WTC11 (cell line): ENCODE measurements at regions not wholly inside any gene's neighbourhood (a gene's known extent, or its start where the extent isn't known, plus 50 kb on each side); places are given as distances from the start of the nearest gene placed in this dataset.

ENCODE experiments used
- ATAC-seq: fragments of 200-7000 bp; cut with Tn5 transposase; 2 replicates; pipeline ENCODE4 v1.10.0; 2021; ENCODE audit warnings: mild to moderate bottlenecking, moderate library complexity
- CTCF ChIA-PET: fragments of 300-600 bp; sonication (Branson Sonifier 250); formaldehyde crosslinking; loops from one replicate; lab custom pipeline; 2021; ENCODE audit warnings: antibody characterized with exemption; lab: Charles Lee
- POLR2A ChIA-PET: fragments of 350-600 bp; sonication (Branson Sonifier 250); formaldehyde crosslinking; loops from one replicate; lab custom pipeline; 2021; ENCODE audit warnings: antibody characterized with exemption; lab: Charles Lee
- DNase-seq: peaks from one replicate; pipeline ENCODE4 v3.0.0; 2021; ENCODE audit warnings: low spot score
- H3K27ac Mint-ChIP-seq: 2 replicates; pipeline ENCODE4 v1.8.0; 2021; ENCODE audit warnings: mixed read lengths
- H3K27me3 Mint-ChIP-seq: 2 replicates; pipeline ENCODE4 v1.8.0; 2021; ENCODE audit warnings: low read depth, mild to moderate bottlenecking, moderate library complexity, mixed read lengths
- H3K36me3 Mint-ChIP-seq: 2 replicates; pipeline ENCODE4 v1.8.0; 2021; ENCODE audit warnings: mixed read lengths
- H3K4me1 Mint-ChIP-seq: 2 replicates; pipeline ENCODE4 v1.8.0; 2022; ENCODE audit warnings: mixed read lengths
- H3K4me3 Mint-ChIP-seq: 2 replicates; pipeline ENCODE4 v1.8.0; 2021; ENCODE audit warnings: mild to moderate bottlenecking, moderate library complexity, mixed read lengths
- H3K9me3 Mint-ChIP-seq: 2 replicates; pipeline ENCODE4 v1.8.0; 2021; ENCODE audit warnings: mixed read lengths
- HMGA2 ChIP-seq: fragments of 250-450 bp; sonication (Bioruptor Pico); IDR thresholded peaks from 2 replicates; pipeline ENCODE4 v1.4.0; 2021; ENCODE audit warnings: mild to moderate bottlenecking, moderate library complexity
- NFYB ChIP-seq: sonication (generic); formaldehyde crosslinking; conservative IDR thresholded peaks from 2 replicates; pipeline ENCODE4 v1.8.0; 2022; ENCODE audit warnings: low read depth, missing genetic modification reagents
- RORB ChIP-seq: fragments of 250-450 bp; sonication (Bioruptor Pico); IDR thresholded peaks from 2 replicates; pipeline ENCODE4 v1.9.0; 2021; ENCODE audit warnings: mild to moderate bottlenecking
- TP53 ChIP-seq: sonication (generic); formaldehyde crosslinking; IDR thresholded peaks from 2 replicates; pipeline ENCODE4 v1.8.1; 2023; ENCODE audit warnings: mild to moderate bottlenecking, missing genetic modification reagents
- ZNF423 ChIP-seq: fragments of 250-450 bp; sonication (Bioruptor Pico); IDR thresholded peaks from 2 replicates; pipeline ENCODE4 v2.1.2; 2022; ENCODE audit warnings: mild to moderate bottlenecking, moderate library complexity
- TF ChIP-seq, protein P1 (sequence below): sonication (generic); formaldehyde crosslinking; IDR thresholded peaks from 2 replicates; pipeline ENCODE4 v1.8.1; 2022; ENCODE audit warnings: low read depth, missing genetic modification reagents, borderline replicate concordance
- TF ChIP-seq, protein P2 (sequence below): sonication (generic); formaldehyde crosslinking; IDR thresholded peaks from 2 replicates; pipeline ENCODE4 v1.8.1; 2022; ENCODE audit warnings: low read depth, mild to moderate bottlenecking, moderate library complexity, missing genetic modification reagents, borderline replicate concordance
- TF ChIP-seq, protein P3 (sequence below): sonication (generic); formaldehyde crosslinking; IDR thresholded peaks from 2 replicates; pipeline ENCODE4 v1.8.0; 2023; ENCODE audit warnings: mild to moderate bottlenecking, missing genetic modification reagents
- TF ChIP-seq, protein P4 (sequence below): sonication (generic); formaldehyde crosslinking; IDR thresholded peaks from 2 replicates; pipeline ENCODE4 v1.8.0; 2023; ENCODE audit warnings: missing genetic modification reagents, mild to moderate bottlenecking, borderline replicate concordance
- TF ChIP-seq, protein P5 (sequence below): fragments of 250-450 bp; sonication (Bioruptor Pico); conservative IDR thresholded peaks from 2 replicates; pipeline ENCODE4 v1.9.0; 2021; ENCODE audit warnings: mild to moderate bottlenecking
- TF ChIP-seq, protein P6 (sequence below): sonication (generic); formaldehyde crosslinking; IDR thresholded peaks from 2 replicates; pipeline ENCODE4 v1.8.0; 2023; ENCODE audit warnings: missing genetic modification reagents
- TF ChIP-seq, protein P7 (sequence below): sonication (generic); formaldehyde crosslinking; IDR thresholded peaks from 2 replicates; pipeline ENCODE4 v1.8.0; 2022; ENCODE audit warnings: missing genetic modification reagents
- TF ChIP-seq, protein P8 (sequence below): sonication (generic); formaldehyde crosslinking; IDR thresholded peaks from 2 replicates; pipeline ENCODE4 v1.8.1; 2022; ENCODE audit warnings: mild to moderate bottlenecking, missing genetic modification reagents, moderate library complexity, borderline replicate concordance
- TF ChIP-seq, protein P9 (sequence below): sonication (generic); formaldehyde crosslinking; IDR thresholded peaks from 2 replicates; pipeline ENCODE4 v1.8.1; 2023; ENCODE audit warnings: mild to moderate bottlenecking, missing genetic modification reagents, moderate library complexity

DNA sequence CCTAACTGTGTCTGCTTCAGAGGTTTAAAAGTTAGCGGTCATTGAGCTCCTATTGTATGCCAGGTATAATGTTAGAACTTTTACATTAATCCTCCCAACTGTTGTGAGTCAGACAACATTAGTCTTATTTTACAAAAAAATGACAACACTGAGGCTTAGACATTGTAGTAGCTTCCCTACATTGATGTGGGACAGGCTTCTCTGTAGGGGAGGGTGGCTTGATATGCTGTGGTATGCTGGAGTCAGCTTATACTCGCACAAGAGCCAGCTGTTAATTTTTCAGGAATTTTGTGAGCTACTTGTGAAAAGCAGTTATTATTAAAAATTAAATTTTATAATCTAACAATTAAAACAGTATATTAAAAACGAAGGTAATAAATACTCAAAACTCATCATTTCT is 64.8 kb upstream of the NAV2 start:
- ATAC-seq: no peak
- TF ChIP-seq, protein P1, sequence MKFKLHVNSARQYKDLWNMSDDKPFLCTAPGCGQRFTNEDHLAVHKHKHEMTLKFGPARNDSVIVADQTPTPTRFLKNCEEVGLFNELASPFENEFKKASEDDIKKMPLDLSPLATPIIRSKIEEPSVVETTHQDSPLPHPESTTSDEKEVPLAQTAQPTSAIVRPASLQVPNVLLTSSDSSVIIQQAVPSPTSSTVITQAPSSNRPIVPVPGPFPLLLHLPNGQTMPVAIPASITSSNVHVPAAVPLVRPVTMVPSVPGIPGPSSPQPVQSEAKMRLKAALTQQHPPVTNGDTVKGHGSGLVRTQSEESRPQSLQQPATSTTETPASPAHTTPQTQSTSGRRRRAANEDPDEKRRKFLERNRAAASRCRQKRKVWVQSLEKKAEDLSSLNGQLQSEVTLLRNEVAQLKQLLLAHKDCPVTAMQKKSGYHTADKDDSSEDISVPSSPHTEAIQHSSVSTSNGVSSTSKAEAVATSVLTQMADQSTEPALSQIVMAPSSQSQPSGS: no peak
- no peak for TF ChIP-seq ZNF423
- no peak for TF ChIP-seq RORB (CRISPR knock-in tag)
- TF ChIP-seq, protein P2, sequence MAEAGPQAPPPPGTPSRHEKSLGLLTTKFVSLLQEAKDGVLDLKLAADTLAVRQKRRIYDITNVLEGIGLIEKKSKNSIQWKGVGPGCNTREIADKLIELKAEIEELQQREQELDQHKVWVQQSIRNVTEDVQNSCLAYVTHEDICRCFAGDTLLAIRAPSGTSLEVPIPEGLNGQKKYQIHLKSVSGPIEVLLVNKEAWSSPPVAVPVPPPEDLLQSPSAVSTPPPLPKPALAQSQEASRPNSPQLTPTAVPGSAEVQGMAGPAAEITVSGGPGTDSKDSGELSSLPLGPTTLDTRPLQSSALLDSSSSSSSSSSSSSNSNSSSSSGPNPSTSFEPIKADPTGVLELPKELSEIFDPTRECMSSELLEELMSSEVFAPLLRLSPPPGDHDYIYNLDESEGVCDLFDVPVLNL (CRISPR knock-in tag): no peak
- no peak for TF ChIP-seq NFYB (CRISPR knock-in tag)
- TF ChIP-seq, protein P3, sequence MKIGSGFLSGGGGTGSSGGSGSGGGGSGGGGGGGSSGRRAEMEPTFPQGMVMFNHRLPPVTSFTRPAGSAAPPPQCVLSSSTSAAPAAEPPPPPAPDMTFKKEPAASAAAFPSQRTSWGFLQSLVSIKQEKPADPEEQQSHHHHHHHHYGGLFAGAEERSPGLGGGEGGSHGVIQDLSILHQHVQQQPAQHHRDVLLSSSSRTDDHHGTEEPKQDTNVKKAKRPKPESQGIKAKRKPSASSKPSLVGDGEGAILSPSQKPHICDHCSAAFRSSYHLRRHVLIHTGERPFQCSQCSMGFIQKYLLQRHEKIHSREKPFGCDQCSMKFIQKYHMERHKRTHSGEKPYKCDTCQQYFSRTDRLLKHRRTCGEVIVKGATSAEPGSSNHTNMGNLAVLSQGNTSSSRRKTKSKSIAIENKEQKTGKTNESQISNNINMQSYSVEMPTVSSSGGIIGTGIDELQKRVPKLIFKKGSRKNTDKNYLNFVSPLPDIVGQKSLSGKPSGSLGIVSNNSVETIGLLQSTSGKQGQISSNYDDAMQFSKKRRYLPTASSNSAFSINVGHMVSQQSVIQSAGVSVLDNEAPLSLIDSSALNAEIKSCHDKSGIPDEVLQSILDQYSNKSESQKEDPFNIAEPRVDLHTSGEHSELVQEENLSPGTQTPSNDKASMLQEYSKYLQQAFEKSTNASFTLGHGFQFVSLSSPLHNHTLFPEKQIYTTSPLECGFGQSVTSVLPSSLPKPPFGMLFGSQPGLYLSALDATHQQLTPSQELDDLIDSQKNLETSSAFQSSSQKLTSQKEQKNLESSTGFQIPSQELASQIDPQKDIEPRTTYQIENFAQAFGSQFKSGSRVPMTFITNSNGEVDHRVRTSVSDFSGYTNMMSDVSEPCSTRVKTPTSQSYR (CRISPR knock-in tag): no peak
- TF ChIP-seq, protein P4, sequence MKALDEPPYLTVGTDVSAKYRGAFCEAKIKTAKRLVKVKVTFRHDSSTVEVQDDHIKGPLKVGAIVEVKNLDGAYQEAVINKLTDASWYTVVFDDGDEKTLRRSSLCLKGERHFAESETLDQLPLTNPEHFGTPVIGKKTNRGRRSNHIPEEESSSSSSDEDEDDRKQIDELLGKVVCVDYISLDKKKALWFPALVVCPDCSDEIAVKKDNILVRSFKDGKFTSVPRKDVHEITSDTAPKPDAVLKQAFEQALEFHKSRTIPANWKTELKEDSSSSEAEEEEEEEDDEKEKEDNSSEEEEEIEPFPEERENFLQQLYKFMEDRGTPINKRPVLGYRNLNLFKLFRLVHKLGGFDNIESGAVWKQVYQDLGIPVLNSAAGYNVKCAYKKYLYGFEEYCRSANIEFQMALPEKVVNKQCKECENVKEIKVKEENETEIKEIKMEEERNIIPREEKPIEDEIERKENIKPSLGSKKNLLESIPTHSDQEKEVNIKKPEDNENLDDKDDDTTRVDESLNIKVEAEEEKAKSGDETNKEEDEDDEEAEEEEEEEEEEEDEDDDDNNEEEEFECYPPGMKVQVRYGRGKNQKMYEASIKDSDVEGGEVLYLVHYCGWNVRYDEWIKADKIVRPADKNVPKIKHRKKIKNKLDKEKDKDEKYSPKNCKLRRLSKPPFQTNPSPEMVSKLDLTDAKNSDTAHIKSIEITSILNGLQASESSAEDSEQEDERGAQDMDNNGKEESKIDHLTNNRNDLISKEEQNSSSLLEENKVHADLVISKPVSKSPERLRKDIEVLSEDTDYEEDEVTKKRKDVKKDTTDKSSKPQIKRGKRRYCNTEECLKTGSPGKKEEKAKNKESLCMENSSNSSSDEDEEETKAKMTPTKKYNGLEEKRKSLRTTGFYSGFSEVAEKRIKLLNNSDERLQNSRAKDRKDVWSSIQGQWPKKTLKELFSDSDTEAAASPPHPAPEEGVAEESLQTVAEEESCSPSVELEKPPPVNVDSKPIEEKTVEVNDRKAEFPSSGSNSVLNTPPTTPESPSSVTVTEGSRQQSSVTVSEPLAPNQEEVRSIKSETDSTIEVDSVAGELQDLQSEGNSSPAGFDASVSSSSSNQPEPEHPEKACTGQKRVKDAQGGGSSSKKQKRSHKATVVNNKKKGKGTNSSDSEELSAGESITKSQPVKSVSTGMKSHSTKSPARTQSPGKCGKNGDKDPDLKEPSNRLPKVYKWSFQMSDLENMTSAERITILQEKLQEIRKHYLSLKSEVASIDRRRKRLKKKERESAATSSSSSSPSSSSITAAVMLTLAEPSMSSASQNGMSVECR (CRISPR knock-in tag): no peak
- TF ChIP-seq TP53 (CRISPR knock-in tag): no peak
- TF ChIP-seq, protein P5, sequence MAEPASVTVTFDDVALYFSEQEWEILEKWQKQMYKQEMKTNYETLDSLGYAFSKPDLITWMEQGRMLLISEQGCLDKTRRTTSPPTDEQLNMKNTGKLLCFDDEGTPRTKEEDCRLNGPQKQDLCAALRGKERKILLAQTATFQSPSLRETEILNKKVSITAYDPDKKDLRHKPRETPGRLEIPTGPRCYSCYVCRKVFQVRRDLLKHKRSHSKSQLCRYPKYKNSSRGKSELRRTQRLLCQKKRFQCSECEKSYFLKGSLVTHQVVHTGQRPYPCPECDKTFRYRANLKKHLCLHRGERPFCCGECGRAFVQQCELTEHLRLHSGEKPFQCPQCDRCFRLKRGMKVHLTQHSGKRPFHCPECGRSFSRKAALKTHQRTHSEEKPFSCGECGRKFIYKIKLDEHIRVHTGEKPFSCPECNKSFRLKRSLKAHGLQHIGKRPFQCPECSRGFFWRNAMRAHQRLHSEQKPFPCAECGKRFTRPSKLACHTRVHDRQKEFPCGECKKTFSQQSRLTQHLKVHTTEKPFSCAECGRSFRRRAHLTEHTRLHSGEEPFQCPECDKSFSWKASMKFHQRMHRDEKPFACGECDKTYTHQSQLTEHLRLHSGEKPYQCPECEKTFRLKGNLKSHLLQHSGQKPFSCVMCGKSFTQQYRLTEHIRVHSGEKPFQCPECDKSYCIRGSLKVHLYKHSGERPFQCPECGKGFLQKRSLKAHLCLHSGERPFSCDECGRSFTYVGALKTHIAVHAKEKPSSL (CRISPR knock-in tag): no peak
- Mint-ChIP-seq H3K27ac (no peak overlapping the region), H3K9me3 (no peaks in the 10 kb centered on the region), H3K36me3 (no peaks in the 10 kb centered on the region), H3K4me3 (no peak overlapping the region), H3K4me1 (no peaks in the 10 kb centered on the region), H3K27me3 (no peaks in the 10 kb centered on the region)
- POLR2A ChIA-PET: no interaction called here
- CTCF ChIA-PET: interaction anchor here (1.0 to 3.5 kb wide), 2 partner anchors 10 to 92 kb away, joined by 3 to 15 read pairs; no protein-coding TSS in a partner anchor
- DNase-seq: no peak

DNA sequence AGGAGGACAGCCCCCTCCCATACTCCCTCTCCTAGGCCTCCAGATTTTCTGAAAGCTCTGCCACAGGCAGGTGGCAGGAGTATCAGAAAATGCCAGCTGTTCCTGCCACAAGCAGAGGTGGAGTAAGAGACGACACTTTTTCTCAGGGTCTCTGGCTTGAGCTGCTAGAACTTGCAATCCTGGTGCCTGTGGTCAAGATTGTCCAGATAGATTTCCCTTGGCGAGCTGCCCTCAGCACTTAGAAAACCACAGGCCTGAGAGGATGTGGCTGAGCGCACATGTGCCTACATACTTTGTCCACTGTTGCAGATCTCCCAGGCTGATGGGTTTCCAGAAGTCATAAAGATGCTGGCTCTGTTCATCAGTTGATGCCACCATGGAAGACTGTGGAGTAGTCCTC is 65.7 kb upstream of the NAV2 start:
- ChIA-PET POLR2A (no interaction called here), CTCF (interaction anchor here (3.5 kb wide), 1 partner anchor 11 kb away, joined by 15 read pairs; no protein-coding TSS in a partner anchor)
- no peak overlapping the region for H3K4me3 Mint-ChIP-seq
- H3K27ac Mint-ChIP-seq: no peak overlapping the region
- H3K9me3 Mint-ChIP-seq: no peaks in the 10 kb centered on the region
- DNase-seq: no peak
- ATAC-seq: no peak
- H3K4me1 Mint-ChIP-seq: no peaks in the 10 kb centered on the region
- no peaks in the 10 kb centered on the region for H3K27me3 Mint-ChIP-seq
- no peaks in the 10 kb centered on the region for H3K36me3 Mint-ChIP-seq
- TF ChIP-seq, protein P6, sequence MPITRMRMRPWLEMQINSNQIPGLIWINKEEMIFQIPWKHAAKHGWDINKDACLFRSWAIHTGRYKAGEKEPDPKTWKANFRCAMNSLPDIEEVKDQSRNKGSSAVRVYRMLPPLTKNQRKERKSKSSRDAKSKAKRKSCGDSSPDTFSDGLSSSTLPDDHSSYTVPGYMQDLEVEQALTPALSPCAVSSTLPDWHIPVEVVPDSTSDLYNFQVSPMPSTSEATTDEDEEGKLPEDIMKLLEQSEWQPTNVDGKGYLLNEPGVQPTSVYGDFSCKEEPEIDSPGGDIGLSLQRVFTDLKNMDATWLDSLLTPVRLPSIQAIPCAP (CRISPR knock-in tag): no peak
- TF ChIP-seq, protein P7, sequence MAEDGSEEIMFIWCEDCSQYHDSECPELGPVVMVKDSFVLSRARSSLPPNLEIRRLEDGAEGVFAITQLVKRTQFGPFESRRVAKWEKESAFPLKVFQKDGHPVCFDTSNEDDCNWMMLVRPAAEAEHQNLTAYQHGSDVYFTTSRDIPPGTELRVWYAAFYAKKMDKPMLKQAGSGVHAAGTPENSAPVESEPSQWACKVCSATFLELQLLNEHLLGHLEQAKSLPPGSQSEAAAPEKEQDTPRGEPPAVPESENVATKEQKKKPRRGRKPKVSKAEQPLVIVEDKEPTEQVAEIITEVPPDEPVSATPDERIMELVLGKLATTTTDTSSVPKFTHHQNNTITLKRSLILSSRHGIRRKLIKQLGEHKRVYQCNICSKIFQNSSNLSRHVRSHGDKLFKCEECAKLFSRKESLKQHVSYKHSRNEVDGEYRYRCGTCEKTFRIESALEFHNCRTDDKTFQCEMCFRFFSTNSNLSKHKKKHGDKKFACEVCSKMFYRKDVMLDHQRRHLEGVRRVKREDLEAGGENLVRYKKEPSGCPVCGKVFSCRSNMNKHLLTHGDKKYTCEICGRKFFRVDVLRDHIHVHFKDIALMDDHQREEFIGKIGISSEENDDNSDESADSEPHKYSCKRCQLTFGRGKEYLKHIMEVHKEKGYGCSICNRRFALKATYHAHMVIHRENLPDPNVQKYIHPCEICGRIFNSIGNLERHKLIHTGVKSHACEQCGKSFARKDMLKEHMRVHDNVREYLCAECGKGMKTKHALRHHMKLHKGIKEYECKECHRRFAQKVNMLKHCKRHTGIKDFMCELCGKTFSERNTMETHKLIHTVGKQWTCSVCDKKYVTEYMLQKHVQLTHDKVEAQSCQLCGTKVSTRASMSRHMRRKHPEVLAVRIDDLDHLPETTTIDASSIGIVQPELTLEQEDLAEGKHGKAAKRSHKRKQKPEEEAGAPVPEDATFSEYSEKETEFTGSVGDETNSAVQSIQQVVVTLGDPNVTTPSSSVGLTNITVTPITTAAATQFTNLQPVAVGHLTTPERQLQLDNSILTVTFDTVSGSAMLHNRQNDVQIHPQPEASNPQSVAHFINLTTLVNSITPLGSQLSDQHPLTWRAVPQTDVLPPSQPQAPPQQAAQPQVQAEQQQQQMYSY (CRISPR knock-in tag): no peak
- TF ChIP-seq, protein P8, sequence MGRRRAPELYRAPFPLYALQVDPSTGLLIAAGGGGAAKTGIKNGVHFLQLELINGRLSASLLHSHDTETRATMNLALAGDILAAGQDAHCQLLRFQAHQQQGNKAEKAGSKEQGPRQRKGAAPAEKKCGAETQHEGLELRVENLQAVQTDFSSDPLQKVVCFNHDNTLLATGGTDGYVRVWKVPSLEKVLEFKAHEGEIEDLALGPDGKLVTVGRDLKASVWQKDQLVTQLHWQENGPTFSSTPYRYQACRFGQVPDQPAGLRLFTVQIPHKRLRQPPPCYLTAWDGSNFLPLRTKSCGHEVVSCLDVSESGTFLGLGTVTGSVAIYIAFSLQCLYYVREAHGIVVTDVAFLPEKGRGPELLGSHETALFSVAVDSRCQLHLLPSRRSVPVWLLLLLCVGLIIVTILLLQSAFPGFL (CRISPR knock-in tag): no peak
- TF ChIP-seq, protein P9, sequence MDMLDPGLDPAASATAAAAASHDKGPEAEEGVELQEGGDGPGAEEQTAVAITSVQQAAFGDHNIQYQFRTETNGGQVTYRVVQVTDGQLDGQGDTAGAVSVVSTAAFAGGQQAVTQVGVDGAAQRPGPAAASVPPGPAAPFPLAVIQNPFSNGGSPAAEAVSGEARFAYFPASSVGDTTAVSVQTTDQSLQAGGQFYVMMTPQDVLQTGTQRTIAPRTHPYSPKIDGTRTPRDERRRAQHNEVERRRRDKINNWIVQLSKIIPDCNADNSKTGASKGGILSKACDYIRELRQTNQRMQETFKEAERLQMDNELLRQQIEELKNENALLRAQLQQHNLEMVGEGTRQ (CRISPR knock-in tag): no peak
- TF ChIP-seq HMGA2 (CRISPR knock-in tag): no peak
